Epithelial cell of prostate (primary cell): ENCODE measurements at regions not wholly inside any gene's neighbourhood (a gene's known extent, or its start where the extent isn't known, plus 50 kb on each side); places are given as distances from the start of the nearest gene placed in this dataset.

ENCODE experiments used
- DNase-seq: peaks from one replicate; pipeline ENCODE4 v3.0.0-alpha.2; 2011; ENCODE audit warnings: low read depth, low spot score
- H3K27ac ChIP-seq: fragments of 450-650 bp; 2 replicates; pipeline ENCODE4 v1.5.1; 2017; ENCODE audit warnings: mild to moderate bottlenecking

DNA sequence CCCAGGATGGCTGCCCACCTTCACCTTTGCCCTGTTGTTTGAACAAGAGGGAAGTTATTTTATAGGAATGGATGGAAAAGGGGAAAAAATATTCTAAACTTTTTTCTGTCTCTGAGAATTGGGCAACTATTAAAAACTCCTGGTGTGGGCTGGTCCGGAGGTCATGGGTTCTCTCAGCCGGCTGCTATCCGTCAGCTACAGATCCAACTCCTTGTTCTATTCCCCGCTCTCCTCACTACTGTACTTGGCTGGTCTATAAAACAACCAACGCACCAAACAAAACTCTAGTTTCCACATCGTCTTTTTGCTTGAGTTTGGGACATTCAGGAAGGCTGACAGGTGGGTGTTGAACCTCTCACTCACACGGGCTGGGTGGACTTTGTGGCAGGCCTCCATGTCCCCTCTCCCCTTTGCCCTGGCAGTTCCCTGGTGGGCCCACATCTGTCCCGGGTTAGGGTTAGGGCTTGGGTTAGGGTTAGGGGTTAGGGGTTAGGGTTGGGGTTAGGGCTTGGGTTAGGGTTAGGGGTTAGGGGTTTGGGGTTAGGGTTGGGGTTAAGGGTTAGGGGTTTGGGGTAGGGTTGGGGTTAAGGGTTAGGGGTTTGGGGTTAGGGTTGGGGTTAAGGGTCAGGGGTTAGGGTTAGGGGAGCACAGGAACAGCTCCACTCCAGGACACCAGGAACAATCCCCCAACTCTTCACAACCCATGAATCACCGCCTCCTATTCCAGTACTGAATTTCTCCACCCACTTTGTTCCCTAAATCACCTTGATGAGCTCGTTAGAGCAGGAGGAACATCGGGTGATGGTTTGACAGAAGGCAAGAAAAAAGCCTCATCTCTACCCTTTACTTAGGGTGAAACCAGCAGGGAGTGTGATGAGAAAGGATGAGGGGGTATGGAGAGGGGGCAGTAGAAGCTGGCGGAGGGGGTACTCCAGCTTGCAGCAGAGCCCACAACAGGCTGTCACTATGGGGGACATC lies 302.1 kb upstream of the IRX4 start:
- no peak overlapping the region for H3K27ac ChIP-seq
- no peak for DNase-seq

DNA sequence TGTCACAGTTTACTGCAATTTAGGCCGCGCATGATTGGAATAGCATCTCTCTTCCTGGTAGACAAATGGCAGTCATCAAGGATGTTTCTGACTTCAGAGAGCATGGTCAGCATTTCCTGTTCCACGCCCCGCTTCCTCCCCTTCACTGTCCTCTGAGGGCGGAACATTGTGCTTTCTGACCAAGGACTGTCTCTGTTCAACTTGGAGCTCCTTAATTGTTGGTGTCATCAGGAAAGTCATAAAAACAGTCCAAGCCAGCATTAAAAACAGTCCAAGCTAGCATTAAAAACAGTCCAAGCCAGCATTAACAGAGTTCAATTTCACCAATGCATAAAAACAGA lies 301.3 kb upstream of the IRX4 start:
- H3K27ac ChIP-seq, result no peak overlapping the region
- no peak for DNase-seq

DNA sequence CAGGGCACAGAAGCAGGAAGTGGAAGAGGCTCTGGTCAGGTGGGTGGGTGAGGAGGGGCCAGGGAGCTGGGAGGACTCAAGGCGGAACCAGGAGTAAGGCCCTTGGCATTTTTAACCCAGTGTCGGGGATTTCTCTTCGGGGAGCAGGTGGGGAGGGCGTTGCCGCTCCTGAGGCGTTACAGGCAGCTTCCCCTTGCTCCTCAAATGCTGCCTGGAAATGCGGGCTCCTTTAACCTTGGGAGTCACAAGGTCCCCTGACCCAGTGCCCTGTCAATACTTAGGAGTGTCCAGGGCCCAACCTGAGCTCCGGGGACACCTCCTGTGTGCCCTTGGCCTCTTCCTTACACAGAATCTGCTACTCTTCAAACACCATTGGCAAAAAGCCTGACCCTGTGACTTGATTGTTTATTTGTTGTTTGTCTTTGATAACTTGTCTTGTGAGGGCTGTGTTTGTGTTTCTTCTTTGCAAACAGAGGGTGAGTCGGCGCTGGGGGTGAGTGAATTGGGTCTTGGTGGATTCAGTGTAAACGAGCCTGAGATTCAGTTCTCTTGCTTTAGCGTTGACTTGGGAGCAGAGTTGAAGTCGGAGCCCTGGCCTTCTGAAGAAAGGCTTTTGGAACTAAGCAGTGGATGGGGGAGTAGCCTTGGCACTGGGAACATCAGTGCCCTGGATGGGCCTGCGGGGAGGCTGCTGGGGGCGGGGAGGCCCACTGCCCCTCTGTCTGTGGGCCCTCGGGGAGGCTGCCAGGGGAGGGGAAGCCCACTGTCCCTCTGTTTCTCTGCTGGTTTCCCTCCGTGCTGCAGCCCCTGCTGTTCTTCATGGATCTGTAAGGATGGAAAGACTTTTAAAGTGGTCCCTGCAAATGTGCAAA lies 300.7 kb upstream of the IRX4 start:
- H3K27ac ChIP-seq, result no peak overlapping the region
- DNase-seq, result no peak

DNA sequence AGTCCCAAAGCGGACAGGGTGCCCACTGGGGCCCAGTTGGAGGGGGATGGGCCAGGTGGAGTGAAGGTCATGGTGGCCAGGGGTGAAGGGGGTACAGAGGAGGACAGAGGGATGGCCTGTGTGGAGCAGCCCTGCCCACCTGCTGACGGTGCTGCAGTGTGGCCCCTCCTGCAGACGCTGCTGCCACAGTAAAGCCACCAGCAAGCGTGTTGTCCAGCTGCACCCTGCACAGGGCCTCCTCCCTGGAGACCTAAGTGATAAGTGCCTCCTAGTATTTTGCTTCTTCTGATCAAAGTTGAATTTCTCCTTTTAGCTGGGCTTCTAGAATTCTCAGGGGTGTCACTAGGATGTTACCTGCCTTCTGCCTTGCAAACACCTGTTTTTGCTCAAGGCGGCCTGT lies 299.3 kb upstream of the IRX4 start:
- no peak for DNase-seq
- H3K27ac ChIP-seq, result no peak overlapping the region

- no peak overlapping the region for H3K27ac ChIP-seq
- DNase-seq, result no peak
Observed at GRCh38 chr5:2181557-2181956, 298.8 kb upstream of the IRX4 start.

DNA sequence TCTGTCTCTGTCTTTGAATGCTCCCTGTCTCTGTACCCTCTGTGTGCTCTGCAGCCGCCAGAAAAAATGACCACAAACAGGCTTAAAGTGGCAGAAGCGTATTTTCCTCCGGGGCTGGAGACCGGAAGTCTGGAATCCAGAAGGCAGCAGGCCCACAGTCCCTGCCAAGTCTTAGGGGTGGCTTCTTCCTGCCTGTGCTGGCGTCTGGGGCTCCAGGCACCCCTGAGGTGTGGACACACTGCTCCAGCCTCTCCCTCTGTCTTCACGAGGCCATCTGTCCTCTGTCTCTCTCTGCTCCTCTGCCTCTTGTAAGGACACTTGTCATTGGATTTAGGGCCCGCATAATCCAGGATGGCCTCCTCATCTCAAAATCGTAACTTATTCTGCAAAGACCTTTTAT lies 298.4 kb upstream of the IRX4 start:
- no peak for DNase-seq
- H3K27ac ChIP-seq, result no peak overlapping the region

GRCh38 chr5:2180456-2180855 lies 297.7 kb upstream of the IRX4 start:
- H3K27ac ChIP-seq, result no peak overlapping the region
- DNase-seq, result no peak

DNA sequence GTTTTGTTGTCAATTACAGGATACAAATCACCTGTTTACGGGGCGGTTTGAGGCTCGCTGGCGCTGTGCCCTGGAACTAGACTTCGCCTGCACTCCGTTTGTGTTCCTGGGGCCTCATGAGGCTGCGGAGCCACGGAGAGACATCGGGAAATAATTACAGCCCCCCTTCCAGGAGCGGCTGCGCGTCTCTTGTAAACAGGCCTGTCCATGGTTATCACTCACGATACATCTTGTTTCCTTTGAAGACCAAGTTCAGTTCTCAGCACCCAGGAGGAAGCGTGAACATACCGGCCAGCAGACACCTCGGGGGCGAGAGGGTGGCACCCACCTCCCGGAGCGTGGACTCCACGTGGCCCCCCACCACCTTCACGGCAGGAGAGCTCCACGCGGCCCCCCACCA lies 297.1 kb upstream of the IRX4 start:
- no peak overlapping the region for H3K27ac ChIP-seq
- no peak for DNase-seq

- no peak overlapping the region for H3K27ac ChIP-seq
- no peak for DNase-seq
Observed at GRCh38 chr5:2178528-2178927, 295.8 kb upstream of the IRX4 start.

DNA sequence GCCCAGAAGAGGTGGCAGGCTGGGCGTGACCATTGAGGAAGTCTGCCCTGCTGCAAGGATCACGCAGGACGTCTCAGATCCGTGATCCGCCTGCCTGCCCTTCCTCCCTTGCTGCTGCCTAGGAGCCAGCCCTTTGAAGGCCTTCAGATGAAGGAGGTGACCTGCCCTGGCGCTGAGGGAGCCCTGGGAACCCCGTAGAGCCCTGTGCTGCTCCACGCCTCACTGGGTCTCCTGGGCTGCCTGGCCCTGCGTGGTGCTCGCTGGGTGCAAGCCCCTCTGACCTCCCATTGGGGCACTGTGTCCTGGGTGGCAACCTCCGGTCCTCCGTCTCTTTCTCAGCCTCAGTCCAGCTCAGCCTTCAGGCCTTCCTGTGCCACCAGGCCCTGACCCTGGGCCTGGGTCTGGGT lies 295.3 kb upstream of the IRX4 start:
- no peak for DNase-seq
- no peak overlapping the region for H3K27ac ChIP-seq

GRCh38 chr5:2177244-2177643 lies 294.5 kb upstream of the IRX4 start:
- no peak for DNase-seq
- H3K27ac ChIP-seq, result no peak overlapping the region

GRCh38 chr5:2176581-2176980 lies 293.9 kb upstream of the IRX4 start:
- peak; percentile 48 for DNase-seq
- no peak overlapping the region for H3K27ac ChIP-seq

- no peak overlapping the region for H3K27ac ChIP-seq
- no peak for DNase-seq
Observed at GRCh38 chr5:2175842-2176404, 293.2 kb upstream of the IRX4 start.

DNA sequence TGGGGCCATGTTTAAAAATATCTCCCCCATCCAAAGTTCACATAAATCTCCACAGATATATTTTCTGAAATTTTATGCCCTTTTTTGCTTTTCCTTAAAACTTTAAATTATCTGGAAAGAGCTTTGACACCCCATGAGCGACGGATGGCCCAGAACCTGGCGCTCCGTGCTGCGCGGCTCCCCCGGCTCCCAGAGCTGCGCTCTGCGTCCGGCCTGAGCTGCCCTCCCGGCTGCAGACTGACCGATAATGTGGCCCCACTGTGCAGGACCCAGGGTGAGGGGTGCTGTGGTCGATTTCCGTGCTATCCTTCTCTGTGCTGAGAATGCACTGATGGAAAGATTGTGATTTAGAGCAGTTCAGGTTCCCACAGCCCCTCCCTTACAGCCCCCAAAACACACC lies 292.3 kb upstream of the IRX4 start:
- no peak overlapping the region for H3K27ac ChIP-seq
- DNase-seq, result no peak

DNA sequence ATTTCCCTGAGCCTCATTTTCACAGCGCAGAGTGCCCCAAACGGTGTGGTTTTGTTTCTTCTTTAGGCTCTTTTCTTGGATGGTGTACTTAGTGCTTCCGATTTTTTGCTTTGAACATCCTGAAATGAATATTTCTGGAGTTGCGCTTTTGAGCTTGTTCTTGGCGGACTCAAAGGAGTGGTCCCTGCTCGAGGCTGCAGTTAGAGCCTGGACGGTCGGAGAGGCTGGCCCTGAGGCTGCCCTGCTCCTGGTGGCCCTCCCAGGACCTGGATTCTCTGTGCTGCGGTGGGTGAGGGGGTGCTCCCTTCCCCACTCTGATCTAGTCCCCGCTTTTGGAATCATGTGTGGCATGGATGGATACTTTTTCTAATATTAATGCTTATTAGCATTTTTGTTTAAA lies 291.8 kb upstream of the IRX4 start:
- DNase-seq, result no peak
- no peak overlapping the region for H3K27ac ChIP-seq

DNA sequence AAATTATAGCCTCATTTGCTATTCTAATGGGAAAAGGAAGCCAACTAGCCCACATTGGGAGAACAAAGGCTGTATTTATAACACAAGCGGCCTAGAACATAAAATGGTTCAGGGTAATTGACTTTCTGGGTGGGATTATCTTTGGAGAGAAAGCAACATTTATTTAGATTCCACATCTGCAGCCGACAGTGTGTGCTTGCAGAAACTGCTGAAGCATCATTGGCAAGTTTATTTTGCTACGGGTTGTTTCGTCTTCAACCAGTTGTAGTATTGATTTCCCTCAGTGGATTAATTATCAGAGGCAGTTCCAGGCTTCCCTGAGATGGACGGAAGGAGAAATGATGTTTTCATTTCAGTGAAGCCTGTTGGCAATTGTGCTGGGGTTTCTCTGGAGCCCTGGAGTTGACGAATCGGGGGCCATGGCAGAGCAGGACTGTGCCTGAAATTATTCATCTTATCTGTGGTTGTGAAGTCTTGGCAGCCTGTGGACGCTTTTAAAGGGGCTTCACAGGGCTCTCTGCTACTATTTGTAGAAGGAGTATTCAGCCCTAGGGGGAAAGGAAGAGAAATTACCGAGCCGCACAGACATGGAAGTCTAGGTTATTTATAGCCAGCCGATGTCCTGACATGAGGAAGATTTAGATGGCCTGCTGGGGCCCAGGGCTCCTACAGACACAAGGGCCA lies 290.6 kb upstream of the IRX4 start:
- DNase-seq, result no peak
- H3K27ac ChIP-seq, result no peak overlapping the region

DNA sequence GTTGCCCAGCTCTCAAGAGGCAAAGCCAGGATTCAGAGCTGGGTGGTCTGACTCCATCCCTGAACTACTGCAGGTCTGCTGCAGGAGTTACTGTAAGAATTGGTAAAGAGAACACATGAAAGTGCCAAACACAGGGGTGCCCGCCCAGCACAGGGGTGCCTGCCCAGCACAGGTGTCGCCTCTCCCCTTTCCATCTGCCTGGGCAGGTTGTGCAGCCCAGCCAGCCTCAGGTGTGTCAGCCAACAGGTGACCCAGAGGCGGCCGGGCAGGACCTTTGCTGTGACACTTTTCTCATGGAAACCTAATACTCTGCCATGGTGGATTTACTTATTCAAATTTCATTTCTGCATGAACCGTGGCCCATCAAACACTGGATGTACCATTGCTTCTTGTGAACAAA lies 289.7 kb upstream of the IRX4 start:
- no peak for DNase-seq
- no peak overlapping the region for H3K27ac ChIP-seq

DNA sequence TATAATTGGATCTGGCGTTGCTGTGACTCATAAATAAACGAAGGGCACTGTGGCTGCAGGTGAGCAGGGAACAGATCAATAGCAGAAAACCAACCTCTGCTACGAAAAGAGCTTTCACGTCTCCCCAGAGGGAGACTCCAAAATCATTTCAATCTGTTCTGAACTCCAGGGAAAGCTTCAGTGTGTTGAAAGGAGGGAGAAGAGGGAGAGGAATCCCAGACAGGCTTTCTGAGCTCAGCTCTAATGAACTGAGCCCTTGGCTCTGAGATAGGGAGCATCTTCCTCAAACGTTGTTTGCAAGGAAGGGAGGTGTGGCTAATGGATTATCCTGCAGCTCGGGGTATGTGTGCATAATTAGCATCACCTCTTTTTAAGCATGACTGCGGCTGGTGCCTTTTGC lies 288.0 kb upstream of the IRX4 start:
- H3K27ac ChIP-seq, result no peak overlapping the region
- no peak for DNase-seq

DNA sequence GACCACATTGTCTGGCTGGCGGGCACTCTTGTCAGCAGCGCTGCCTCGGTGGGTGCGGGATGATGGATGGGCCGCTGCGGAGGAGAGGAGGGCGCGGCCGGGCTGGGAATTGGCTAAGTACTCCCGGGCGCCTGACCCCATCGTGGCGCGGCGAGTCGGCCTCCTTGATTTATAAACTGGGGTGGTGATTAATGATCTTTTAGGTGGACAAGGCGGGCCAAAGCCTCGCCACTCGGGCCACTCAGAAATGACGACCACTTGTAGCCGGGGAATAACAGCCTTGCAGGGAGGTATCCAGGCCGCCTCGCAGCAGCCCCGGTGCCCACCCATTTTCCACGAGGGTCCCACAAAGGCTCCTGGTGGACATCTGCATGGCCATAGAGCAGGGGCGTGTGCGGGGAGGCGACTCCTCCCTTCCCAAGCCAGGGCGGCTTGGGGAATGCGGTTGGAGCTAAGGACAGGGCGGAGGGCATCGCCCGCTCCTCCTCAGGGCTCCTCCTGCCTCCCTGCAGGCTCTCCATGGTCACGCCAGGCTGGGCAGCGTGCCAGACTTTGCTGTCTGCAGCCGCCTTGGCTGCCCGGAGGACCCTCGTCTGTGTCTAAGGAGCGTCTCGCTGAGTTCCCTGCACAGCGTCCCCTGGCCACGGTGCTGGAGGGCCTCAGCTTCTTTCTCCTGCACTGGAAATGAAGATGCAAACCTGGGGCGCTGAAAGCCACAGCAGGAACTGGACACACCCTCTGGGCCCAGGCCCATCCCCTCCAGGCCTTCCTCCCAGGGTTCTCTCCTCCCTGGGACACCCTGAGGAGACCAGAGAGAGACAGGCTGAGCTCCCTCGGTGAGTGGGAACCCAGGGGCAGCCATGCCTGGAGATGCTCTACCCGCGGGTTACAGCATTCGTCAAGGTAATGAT lies 287.4 kb upstream of the IRX4 start:
- H3K27ac ChIP-seq, result no peak overlapping the region
- DNase-seq, result no peak

DNA sequence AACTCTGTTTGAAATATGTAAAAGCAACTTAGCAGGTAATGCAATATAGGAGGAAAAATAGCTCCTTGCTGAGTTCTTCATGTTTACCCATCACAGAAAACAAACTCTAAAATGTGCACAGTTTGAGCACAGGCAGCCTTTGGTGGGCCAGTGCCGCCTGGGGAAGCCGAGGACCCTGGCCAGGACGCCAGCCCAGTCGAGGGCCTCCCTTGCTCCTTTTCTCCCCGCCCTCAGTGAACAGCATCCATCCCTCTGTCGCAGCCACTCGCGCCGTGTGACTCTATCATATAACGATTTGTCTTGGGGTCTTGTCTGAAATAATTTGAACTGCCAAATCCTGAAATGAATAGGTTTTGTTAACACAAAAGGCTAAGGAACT lies 286.7 kb upstream of the IRX4 start:
- no peak for DNase-seq
- no peak overlapping the region for H3K27ac ChIP-seq
